ENCODE measurements at regions not wholly inside any gene's neighbourhood (a gene's known extent, or its start where the extent isn't known, plus 50 kb on each side); places are given as distances from the start of the nearest gene placed in this dataset.
A peak's percentile ranks its signal among the peaks of the same experiment; 100 is the strongest.

DNA sequence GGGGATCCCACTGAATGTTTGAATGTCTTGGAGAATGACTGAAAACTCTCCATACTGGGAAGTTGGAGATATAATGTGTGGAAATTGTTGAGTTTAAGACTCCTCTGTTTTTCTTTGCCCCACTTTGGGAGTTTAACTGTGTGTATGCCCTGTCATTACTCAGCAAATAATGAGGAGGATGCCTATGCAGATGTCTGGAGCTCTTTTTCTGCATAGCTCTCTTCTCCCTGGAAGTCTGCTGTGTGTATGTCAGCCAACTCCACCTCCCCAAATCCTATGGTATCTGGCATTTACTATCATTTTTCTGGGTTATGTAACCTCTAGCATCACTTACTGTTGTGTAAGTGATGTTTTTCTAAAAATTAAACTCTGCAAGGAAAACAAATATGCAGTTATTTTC, 122.2 kb downstream of the ANKRD7 start:
- H3K27ac Mint-ChIP-seq, result no peak overlapping the region
- no peaks in the 10 kb centered on the region for H3K27me3 Mint-ChIP-seq (ENCODE audit: low read depth)
- no peak overlapping the region for H3K4me3 Mint-ChIP-seq
- no peaks in the 10 kb centered on the region for H3K36me3 Mint-ChIP-seq (ENCODE audit: insufficient read depth in 2 of 2)
- peaks cover 0 to 3% of the 10 kb centered on the region in 2 donors for H3K9me3 Mint-ChIP-seq
- ATAC-seq (replicated peaks in 1 of 2) (no peak), DNase-seq (no peak)
- H3K4me1 Mint-ChIP-seq (ENCODE audit: low read depth), result no peaks in the 10 kb centered on the region

DNA sequence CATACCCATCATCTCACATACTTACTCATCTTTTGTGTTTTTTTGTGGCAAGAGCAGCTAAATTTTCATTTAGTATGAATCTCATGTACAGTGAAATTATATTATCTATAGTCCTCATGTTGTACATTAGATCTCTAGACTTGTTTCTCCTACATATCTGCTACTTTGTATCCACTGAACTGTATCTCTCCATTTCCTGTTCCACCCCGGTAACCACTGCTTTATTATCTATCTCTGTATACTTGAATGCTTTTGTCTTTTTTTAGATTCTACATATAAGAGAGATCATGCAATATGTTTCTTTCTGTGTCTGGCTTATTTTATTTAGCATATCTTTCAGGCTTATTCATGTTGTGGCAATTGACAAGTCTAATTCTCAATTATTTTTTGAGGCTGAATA, 125.1 kb downstream of the ANKRD7 start:
- no peaks in the 10 kb centered on the region for H3K4me1 Mint-ChIP-seq (ENCODE audit: low read depth)
- DNase-seq (no peak), ATAC-seq (replicated peaks in 1 of 2) (no peak)
- H3K4me3 Mint-ChIP-seq, result no peak overlapping the region
- H3K9me3 Mint-ChIP-seq, result peaks cover 0 to 3% of the 10 kb centered on the region in 2 donors
- no peak overlapping the region for H3K27ac Mint-ChIP-seq
- H3K27me3 Mint-ChIP-seq (ENCODE audit: low read depth), result no peaks in the 10 kb centered on the region
- no peaks in the 10 kb centered on the region for H3K36me3 Mint-ChIP-seq (ENCODE audit: insufficient read depth in 2 of 2)

- Mint-ChIP-seq H3K4me1 (ENCODE audit: low read depth) (no peaks in the 10 kb centered on the region), H3K27ac (no peak overlapping the region), H3K36me3 (ENCODE audit: insufficient read depth in 2 of 2) (no peaks in the 10 kb centered on the region), H3K4me3 (no peak overlapping the region), H3K27me3 (ENCODE audit: low read depth) (no peaks in the 10 kb centered on the region), H3K9me3 (peaks cover 0 to 3% of the 10 kb centered on the region in 2 donors)
- peak; percentile 31 to 64 for ATAC-seq (replicated peaks in 1 of 2)
- peak in 1 of 2 donors; percentile 10 for DNase-seq
These were observed 125.8 kb downstream of the ANKRD7 start for GRCh38 chr7:118350260-118350659.

DNA sequence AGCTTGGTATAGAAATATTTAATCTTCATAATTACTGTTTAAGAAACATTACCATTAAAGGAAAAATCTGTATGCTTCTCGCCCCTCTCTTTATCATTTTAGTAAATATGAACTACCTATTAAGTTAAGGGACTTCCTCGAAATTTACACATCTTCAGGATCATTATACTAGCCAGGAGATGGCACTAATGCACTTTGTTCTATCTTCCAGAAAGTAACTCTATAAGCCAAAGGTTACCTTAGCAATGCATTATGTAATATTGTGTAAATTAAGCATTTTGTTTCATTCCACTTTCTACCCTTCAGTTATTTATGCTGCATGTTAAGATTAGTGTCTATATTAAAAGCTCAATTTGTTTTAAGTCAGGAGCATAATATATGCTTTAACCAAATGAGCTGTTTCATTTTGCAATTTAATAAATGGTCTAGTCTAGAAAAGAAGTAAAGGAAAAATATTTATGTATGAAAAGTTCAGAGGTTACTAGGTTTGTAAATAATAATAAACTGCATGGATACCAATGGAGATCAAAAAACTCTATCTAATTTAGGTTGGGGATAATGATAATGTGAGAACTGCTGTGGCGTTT, 128.5 kb downstream of the ANKRD7 start:
- peaks cover 0 to 3% of the 10 kb centered on the region in 2 donors for H3K36me3 Mint-ChIP-seq (ENCODE audit: insufficient read depth in 2 of 2)
- DNase-seq, result no peak
- peaks cover 2 to 6% of the 10 kb centered on the region in 2 donors for H3K9me3 Mint-ChIP-seq
- no peaks in the 10 kb centered on the region for H3K4me1 Mint-ChIP-seq (ENCODE audit: low read depth)
- no peak overlapping the region for H3K27ac Mint-ChIP-seq
- H3K4me3 Mint-ChIP-seq, result no peak overlapping the region
- H3K27me3 Mint-ChIP-seq (ENCODE audit: low read depth), result no peaks in the 10 kb centered on the region
- ATAC-seq (replicated peaks in 1 of 2), result no peak

GRCh38 chr7:118366363-118366762, 141.9 kb downstream of the ANKRD7 start:
- Mint-ChIP-seq H3K27ac (no peak overlapping the region), H3K4me3 (no peak overlapping the region)
- ATAC-seq (replicated peaks in 1 of 2), result no peak

GRCh38 chr7:118368958-118369357, 144.5 kb downstream of the ANKRD7 start:
- Mint-ChIP-seq H3K27me3 (ENCODE audit: low read depth) (no peaks in the 10 kb centered on the region), H3K9me3 (peaks cover 1 to 3% of the 10 kb centered on the region in 2 donors), H3K4me3 (no peak overlapping the region), H3K36me3 (ENCODE audit: insufficient read depth in 2 of 2) (no peaks in the 10 kb centered on the region), H3K4me1 (ENCODE audit: low read depth) (no peaks in the 10 kb centered on the region), H3K27ac (no peak overlapping the region)
- ATAC-seq (replicated peaks in 1 of 2), result no peak
- no peak for DNase-seq

More at GRCh38 chr7:118366363-118366762, 141.9 kb downstream of the ANKRD7 start:
- Mint-ChIP-seq H3K36me3 (ENCODE audit: insufficient read depth in 2 of 2) (no peaks in the 10 kb centered on the region), H3K9me3 (peaks cover 1 to 2% of the 10 kb centered on the region in 2 donors), H3K4me1 (ENCODE audit: low read depth) (no peaks in the 10 kb centered on the region), H3K27me3 (ENCODE audit: low read depth) (no peaks in the 10 kb centered on the region)
- no peak for DNase-seq

- no peak overlapping the region for H3K27ac Mint-ChIP-seq
- no peak for DNase-seq
- H3K4me3 Mint-ChIP-seq, result no peak overlapping the region
- peaks cover 1 to 3% of the 10 kb centered on the region in 2 donors for H3K9me3 Mint-ChIP-seq
- no peaks in the 10 kb centered on the region for H3K36me3 Mint-ChIP-seq (ENCODE audit: insufficient read depth in 2 of 2)
- ATAC-seq (replicated peaks in 1 of 2), result peak; percentile 36 to 42
- no peaks in the 10 kb centered on the region for H3K27me3 Mint-ChIP-seq (ENCODE audit: low read depth)
- H3K4me1 Mint-ChIP-seq (ENCODE audit: low read depth), result no peaks in the 10 kb centered on the region
These were observed 145.5 kb downstream of the ANKRD7 start for GRCh38 chr7:118369987-118370386.

DNA sequence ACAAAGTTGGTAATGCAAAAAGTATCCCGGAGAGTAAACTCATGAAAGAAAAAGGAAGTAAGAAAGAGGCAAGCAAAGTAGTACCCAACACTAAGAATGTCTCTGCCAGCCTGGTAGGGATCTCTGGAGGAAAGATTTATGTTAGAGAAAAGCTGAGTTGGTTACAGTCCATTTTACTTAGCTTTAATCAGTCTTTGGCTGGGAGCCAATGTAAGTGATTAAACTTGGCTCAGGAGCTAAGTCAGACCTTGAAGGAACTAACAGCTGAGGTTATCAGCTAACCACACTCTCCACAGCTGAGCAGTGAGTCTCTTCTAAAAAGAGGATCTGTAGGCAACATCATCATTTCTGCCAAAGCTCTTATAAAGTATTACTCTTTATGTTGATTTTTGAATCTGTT, 148.0 kb downstream of the ANKRD7 start:
- Mint-ChIP-seq H3K4me3 (no peak overlapping the region), H3K4me1 (ENCODE audit: low read depth) (no peaks in the 10 kb centered on the region), H3K36me3 (ENCODE audit: insufficient read depth in 2 of 2) (no peaks in the 10 kb centered on the region), H3K9me3 (peaks cover 0 to 2% of the 10 kb centered on the region in 2 donors), H3K27me3 (ENCODE audit: low read depth) (no peaks in the 10 kb centered on the region), H3K27ac (no peak overlapping the region)
- ATAC-seq (replicated peaks in 1 of 2) (peak in 1 of 2 donors; percentile 74), DNase-seq (no peak)

DNA sequence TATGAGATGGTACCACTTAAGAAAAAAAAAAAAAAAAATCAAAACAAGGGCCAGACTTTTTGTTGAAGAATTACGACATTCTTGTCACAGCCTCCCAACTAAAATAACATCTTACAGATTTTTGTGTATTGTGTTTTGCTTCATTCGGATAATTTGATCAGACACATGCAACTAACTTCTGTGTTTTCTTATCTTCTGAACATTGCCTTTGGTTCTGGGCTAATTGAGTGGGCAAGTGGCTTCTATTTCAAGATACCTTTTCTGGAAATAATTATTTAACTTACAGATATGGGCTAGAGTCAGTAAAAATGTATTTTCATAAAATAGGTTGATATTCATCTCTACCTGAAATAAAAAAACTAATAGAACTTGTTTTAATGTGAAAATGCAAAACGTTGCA, 165.1 kb downstream of the ANKRD7 start:
- Mint-ChIP-seq H3K9me3 (peaks cover 0 to 3% of the 10 kb centered on the region in 2 donors), H3K36me3 (ENCODE audit: insufficient read depth in 2 of 2) (no peaks in the 10 kb centered on the region), H3K4me1 (ENCODE audit: low read depth) (no peaks in the 10 kb centered on the region), H3K27ac (no peak overlapping the region), H3K27me3 (ENCODE audit: low read depth) (no peaks in the 10 kb centered on the region), H3K4me3 (no peak overlapping the region)
- no peak for DNase-seq
- no peak for ATAC-seq (replicated peaks in 1 of 2)

- Mint-ChIP-seq H3K4me1 (ENCODE audit: low read depth) (no peaks in the 10 kb centered on the region), H3K27me3 (ENCODE audit: low read depth) (no peaks in the 10 kb centered on the region), H3K36me3 (ENCODE audit: insufficient read depth in 2 of 2) (no peaks in the 10 kb centered on the region), H3K4me3 (no peak overlapping the region), H3K27ac (no peak overlapping the region), H3K9me3 (peaks cover 0 to 3% of the 10 kb centered on the region in 2 donors)
- ATAC-seq (replicated peaks in 1 of 2), result no peak
- DNase-seq, result no peak
These were observed 179.7 kb downstream of the ANKRD7 start for GRCh38 chr7:118404211-118404610.

DNA sequence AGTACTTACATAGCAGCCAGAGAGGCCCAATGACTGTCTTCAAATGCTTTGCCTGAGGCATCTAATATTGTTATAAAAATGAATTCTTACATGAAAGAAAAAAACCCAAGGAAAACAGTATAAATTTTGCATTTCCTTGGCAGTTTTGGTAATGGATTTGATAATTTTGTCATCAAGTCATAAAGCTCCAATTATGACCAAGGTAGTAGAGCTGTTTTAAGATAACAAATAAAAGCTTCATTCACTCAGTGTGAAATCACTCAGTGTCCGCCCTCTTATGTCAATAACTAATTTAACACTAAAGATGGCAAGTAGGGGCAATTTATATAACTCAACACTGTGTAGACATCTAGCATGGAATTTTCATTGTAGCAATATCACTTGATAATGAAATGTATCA, 193.9 kb downstream of the ANKRD7 start:
- ATAC-seq (replicated peaks in 1 of 2) (no peak), DNase-seq (no peak)
- no peaks in the 10 kb centered on the region for H3K27me3 Mint-ChIP-seq (ENCODE audit: low read depth)
- H3K4me1 Mint-ChIP-seq (ENCODE audit: low read depth), result no peaks in the 10 kb centered on the region
- no peaks in the 10 kb centered on the region for H3K36me3 Mint-ChIP-seq (ENCODE audit: insufficient read depth in 2 of 2)
- H3K4me3 Mint-ChIP-seq, result no peak overlapping the region
- no peak overlapping the region for H3K27ac Mint-ChIP-seq
- H3K9me3 Mint-ChIP-seq, result no peaks in the 10 kb centered on the region

- no peak overlapping the region for H3K4me3 Mint-ChIP-seq
- H3K9me3 Mint-ChIP-seq, result no peaks in the 10 kb centered on the region
- H3K36me3 Mint-ChIP-seq (ENCODE audit: insufficient read depth in 2 of 2), result no peaks in the 10 kb centered on the region
- H3K4me1 Mint-ChIP-seq (ENCODE audit: low read depth), result no peaks in the 10 kb centered on the region
- ATAC-seq (replicated peaks in 1 of 2), result no peak
- H3K27ac Mint-ChIP-seq, result no peak overlapping the region
- no peak for DNase-seq
- H3K27me3 Mint-ChIP-seq (ENCODE audit: low read depth), result no peaks in the 10 kb centered on the region
These were observed 196.4 kb downstream of the ANKRD7 start for GRCh38 chr7:118420888-118421287.

- Mint-ChIP-seq H3K4me1 (ENCODE audit: low read depth) (no peaks in the 10 kb centered on the region), H3K27me3 (ENCODE audit: low read depth) (no peaks in the 10 kb centered on the region), H3K9me3 (peaks cover 2 to 4% of the 10 kb centered on the region in 2 donors), H3K36me3 (ENCODE audit: insufficient read depth in 2 of 2) (no peaks in the 10 kb centered on the region), H3K4me3 (no peak overlapping the region), H3K27ac (no peak overlapping the region)
- DNase-seq, result no peak
- no peak for ATAC-seq (replicated peaks in 1 of 2)
These were observed 204.6 kb downstream of the ANKRD7 start for GRCh38 chr7:118429141-118429540.

GRCh38 chr7:118436663-118437062, 212.2 kb downstream of the ANKRD7 start:
- no peak overlapping the region for H3K4me3 Mint-ChIP-seq
- no peak for DNase-seq
- ATAC-seq (replicated peaks in 1 of 2), result no peak
- no peaks in the 10 kb centered on the region for H3K27me3 Mint-ChIP-seq (ENCODE audit: low read depth)
- H3K4me1 Mint-ChIP-seq (ENCODE audit: low read depth), result no peaks in the 10 kb centered on the region
- H3K9me3 Mint-ChIP-seq, result peaks cover 9 to 13% of the 10 kb centered on the region in 2 donors
- peaks cover 0 to 1% of the 10 kb centered on the region in 2 donors for H3K36me3 Mint-ChIP-seq (ENCODE audit: insufficient read depth in 2 of 2)
- no peak overlapping the region for H3K27ac Mint-ChIP-seq

Measured in activated T-cell treated with anti-CD3 and anti-CD28 coated beads, Interleukin-2, amount 50 U/mL, for 72 hours (primary cell).